HG03354 (cell line): ENCODE measurements at regions not wholly inside any gene's neighbourhood (a gene's known extent, or its start where the extent isn't known, plus 50 kb on each side); places are given as distances from the start of the nearest gene placed in this dataset.

ENCODE experiments used
- ATAC-seq: cut with Tn5 transposase; IDR thresholded peaks from one replicate; pipeline ENCODE4 v1.9.1; 2021; ENCODE audit warnings: mild to moderate bottlenecking; ENCODE audit not compliant: unreplicated experiment, poor library complexity, severe bottlenecking

DNA sequence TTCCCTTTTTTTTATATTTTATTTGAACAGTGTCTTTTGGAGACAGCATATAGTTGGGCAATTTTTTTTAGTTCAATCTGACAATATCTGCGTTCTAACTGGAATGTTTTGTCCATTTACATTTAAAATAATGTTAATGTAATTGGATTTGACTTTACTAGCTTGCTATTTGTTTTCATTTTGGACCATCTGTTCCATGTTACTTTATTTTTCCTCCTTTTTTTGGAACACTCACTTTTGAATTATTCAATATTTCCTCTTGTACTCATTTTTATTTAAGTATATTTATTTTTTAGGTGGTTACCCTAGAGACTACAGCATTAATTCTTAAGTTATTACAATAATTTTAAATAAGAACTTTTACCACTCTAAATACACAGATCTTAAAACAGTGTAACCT, 62.8 kb upstream of the C1orf87 start:
- no peak for ATAC-seq

GRCh38 chr1:60134716-60135115, 61.1 kb upstream of the C1orf87 start:
- no peak for ATAC-seq

DNA sequence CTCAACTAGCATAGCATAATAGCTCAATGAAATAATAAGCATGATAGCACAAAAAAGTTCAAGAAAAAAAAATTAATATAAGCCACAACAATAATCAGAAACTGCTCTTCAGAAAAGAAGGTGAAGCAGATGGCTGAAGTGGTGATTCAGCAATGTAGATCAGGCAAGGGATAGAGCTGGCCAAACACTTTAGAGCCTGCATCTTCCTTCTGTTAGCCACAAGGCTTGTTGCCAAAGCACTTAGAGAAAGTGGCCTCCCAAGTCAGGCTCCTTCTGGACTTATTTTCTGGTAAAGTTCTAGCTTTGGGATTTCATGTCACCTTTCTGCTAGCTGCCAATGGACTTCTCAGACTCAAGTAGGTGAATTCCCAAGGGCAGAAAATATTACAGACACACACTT, 60.3 kb upstream of the C1orf87 start:
- no peak for ATAC-seq

DNA sequence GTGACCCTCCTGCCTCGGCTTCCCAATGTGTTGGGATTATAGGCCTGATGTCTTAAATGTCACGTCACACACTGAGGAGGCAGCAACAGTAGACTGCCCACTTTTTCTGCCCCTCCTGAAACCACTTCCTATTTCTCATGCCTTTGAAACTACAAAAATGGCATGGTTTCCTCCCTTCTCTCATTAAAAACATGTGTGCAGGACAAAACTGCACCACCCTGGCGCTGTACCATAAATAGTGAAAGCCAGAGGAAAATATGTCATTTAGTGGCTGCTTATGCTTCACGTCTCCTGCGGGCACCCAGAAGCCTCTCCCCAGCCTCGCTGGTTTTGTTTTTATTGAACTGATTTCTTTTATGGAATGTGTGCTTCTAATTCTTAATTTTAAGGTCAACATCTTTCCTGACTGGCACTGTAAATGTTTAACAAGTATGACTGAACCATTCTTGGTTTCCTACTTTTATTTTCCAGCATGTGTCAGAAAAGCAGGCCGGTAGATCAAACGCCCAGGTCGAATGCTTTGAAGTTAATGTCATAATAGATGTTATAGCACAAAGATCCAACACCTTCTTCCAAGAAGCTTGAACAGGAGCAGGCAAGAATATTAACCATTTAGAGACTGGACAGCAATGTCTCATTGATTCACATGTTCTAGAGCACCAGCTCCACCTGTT, 59.6 kb upstream of the C1orf87 start:
- no peak for ATAC-seq

GRCh38 chr1:60132108-60132507, 58.5 kb upstream of the C1orf87 start:
- ATAC-seq: no peak

DNA sequence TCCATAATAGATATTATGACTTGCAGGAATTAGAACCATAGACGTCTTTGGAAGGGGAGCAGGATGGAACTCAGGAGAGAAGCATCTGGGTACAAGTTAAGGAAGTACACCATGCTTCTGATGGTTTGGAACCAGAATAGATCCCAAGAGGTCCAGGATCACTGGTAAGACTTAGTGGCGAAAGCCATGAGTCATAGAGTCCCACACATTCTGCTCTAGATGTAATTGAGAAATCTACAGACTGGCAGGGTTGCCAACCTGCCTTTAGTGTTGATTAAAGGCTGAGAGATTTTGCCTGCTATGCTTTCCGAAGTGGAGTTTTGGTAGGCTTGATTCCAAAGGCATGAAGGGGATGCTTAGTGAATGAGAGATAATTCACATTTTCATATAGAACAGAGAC, 57.1 kb upstream of the C1orf87 start:
- no peak for ATAC-seq

GRCh38 chr1:60129911-60130310, 56.3 kb upstream of the C1orf87 start:
- no peak for ATAC-seq

- no peak for ATAC-seq
Observed at GRCh38 chr1:60126723-60127122, 53.2 kb upstream of the C1orf87 start.
